Pancreas (tissue), 10 donors: ENCODE measurements at regions not wholly inside any gene's neighbourhood (a gene's known extent, or its start where the extent isn't known, plus 50 kb on each side); places are given as distances from the start of the nearest gene placed in this dataset.

Source experiments
- ATAC-seq, 4 donors: fragments of 200-7000 bp; cut with Tn5 transposase; one replicate each; pipeline versions ENCODE4 v1.8.0 to v1.9.1; 2020; ENCODE audit warnings: mild to moderate bottlenecking in 4 of 4, moderate library complexity in 4 of 4
- DNase-seq, 6 donors: peaks; one replicate each; pipeline ENCODE4 v3.0.0-alpha.2; 2020
- FAIRE-seq: peaks from 2 replicates; lab custom pipeline; 2012; peaks lifted over from hg19 to GRCh38; lab: Jason Lieb, UNC
- H3K27ac ChIP-seq, 4 donors: fragments of 200-600 bp; sonication (generic); 1 replicate in 3 of 4; 2 replicates in 1 of 4; pipeline versions ENCODE4 v1.5.0 to v1.8.0; 2020
- H3K27me3 ChIP-seq, 4 donors: fragments of 200-600 bp; one replicate each; pipeline ENCODE4 v1.8.0; 2021
- H3K36me3 ChIP-seq, 3 donors: fragments of 200-600 bp; sonication (generic) in 1 of 3; one replicate each; pipeline versions ENCODE4 v1.5.0 to v1.8.0; 2020 to 2021
- H3K4me1 ChIP-seq, 3 donors: fragments of 200-600 bp; one replicate each; pipeline ENCODE4 v1.8.0; 2021
- H3K4me3 ChIP-seq, 4 donors: fragments of 200-600 bp; sonication (generic) in 2 of 4; one replicate each; pipeline versions ENCODE4 v1.5.0 to v1.8.0; 2020 to 2021
- H3K9me3 ChIP-seq, 4 donors: fragments of 200-600 bp; one replicate each; pipeline ENCODE4 v1.8.0; 2021
- CTCF ChIP-seq, 4 donors: fragments of 200-600 bp; sonication (generic) in 3 of 4; IDR thresholded peaks; one replicate each; pipeline versions ENCODE4 v1.5.0 to v1.8.0; 2021; ENCODE audit warnings: antibody characterized with exemption in 4 of 4
- WGBS, 2 donors: extraction: QIAGEN DNeasy Blood & Tissue Kit; methylation state at CpG; one replicate each; pipeline ENCODE4 v1.1.7; 2013; 5-methylcytosine and 5-hydroxymethylcytosine counted together
- intact Hi-C, 3 donors: fragments of 100-400 bp; cut with DNase I; formaldehyde crosslinking; loops; one replicate each; pipeline versions ENCODE4 v1.11.1 to v1.14.2; 2022
- donor health status: healthy with polysubstance abuse.
- donor health status: DM: no; HTN: no; CAD: no; lungs with moderate emphysema.
- donor health status: DM: no; HTN: no; CAD: no.
- donor health status: control.
- donor health status: control.
- donor health status: Bipolar disorder and iron deficiency.
- donor health status: DM: yes; HTN: yes; CAD: no.
- donor health status: DM: no; HTN: no; CAD: no.
- donor health status: DM: no; HTN: no; CAD: no.
- donor health status: DM: yes; HTN: yes; CAD: no.

GRCh38 chr21:41681348-41681801 lies 85.5 kb downstream of the RIPK4 start:
- WGBS, 2 donors: 33 to 52% methylated on average over 20 of the region's 20 CpGs
- ATAC-seq (peak in 2 of 4 donors; percentile 5), DNase-seq (peak in 4 of 6 donors; percentile 48 to 61 (median 55)), FAIRE-seq (no peak)
- Histone ChIP-seq H3K27ac (peak overlapping the region; percentile 58 to 99 (median 96)), H3K27me3 (no peaks in the 10 kb centered on the region), H3K4me3 (no peak overlapping the region), H3K36me3 (no peaks in the 10 kb centered on the region), H3K9me3 (no peaks in the 10 kb centered on the region), H3K4me1 (peaks cover 41 to 57% (median 52%) of the 10 kb centered on the region in 3 donors)
- TF ChIP-seq CTCF (IDR thresholded peaks at IDR 0.05): no peak
- intact Hi-C loops: loop anchor here in 1 of 3 donors (10.0 kb wide), 1 partner anchor 73 kb away; no protein-coding TSS in a partner anchor

GRCh38 chr21:41680444-41681347 lies 86.2 kb downstream of the RIPK4 start:
- peaks cover 41 to 52% (median 52%) of the 10 kb centered on the region in 3 donors for H3K4me1 ChIP-seq
- WGBS, 2 donors: 64% methylated on average over 23 of the region's 23 CpGs
- no peaks in the 10 kb centered on the region for H3K27me3 ChIP-seq
- no peak for ATAC-seq
- no peak for FAIRE-seq
- no peak for TF ChIP-seq CTCF (IDR thresholded peaks at IDR 0.05)
- no peaks in the 10 kb centered on the region for H3K36me3 ChIP-seq
- no peaks in the 10 kb centered on the region for H3K9me3 ChIP-seq
- peak overlapping the region; percentile 58 to 99 (median 96) for H3K27ac ChIP-seq
- DNase-seq: peak in 1 of 6 donors; percentile 41
- intact Hi-C loops: loop anchor here in 1 of 3 donors (10.0 kb wide), 1 partner anchor 74 kb away; no protein-coding TSS in a partner anchor
- H3K4me3 ChIP-seq: no peak overlapping the region

GRCh38 chr21:41678924-41679318 lies 87.9 kb downstream of the RIPK4 start:
- H3K4me3 ChIP-seq: no peak overlapping the region

GRCh38 chr21:41678016-41678923 lies 88.6 kb downstream of the RIPK4 start:
- FAIRE-seq: no peak
- H3K4me1 ChIP-seq: peaks cover 37 to 50% (median 39%) of the 10 kb centered on the region in 3 donors

More at GRCh38 chr21:41678924-41679318, 87.9 kb downstream of the RIPK4 start:
- Histone ChIP-seq H3K36me3 (no peaks in the 10 kb centered on the region), H3K9me3 (no peaks in the 10 kb centered on the region), H3K27me3 (no peaks in the 10 kb centered on the region), H3K27ac (peak overlapping the region; percentile 94 to 99 (median 98)), H3K4me1 (peaks cover 38 to 48% (median 41%) of the 10 kb centered on the region in 3 donors)
- 3 to 5% methylated on average over 11 of the region's 11 CpGs for WGBS, 2 donors
- intact Hi-C loops: no loop called here
- no peak for TF ChIP-seq CTCF (IDR thresholded peaks at IDR 0.05)
- ATAC-seq (peak; percentile 85 to 92 (median 90)), FAIRE-seq (peak; percentile 90), DNase-seq (peak; percentile 86 to 99 (median 98))

More at GRCh38 chr21:41678016-41678923, 88.6 kb downstream of the RIPK4 start:
- intact Hi-C loops: no loop called here
- ATAC-seq (peak; percentile 73 to 79 (median 76)), DNase-seq (peak in 5 of 6 donors; percentile 77 to 88 (median 85))
- no peaks in the 10 kb centered on the region for H3K9me3 ChIP-seq
- no peak for TF ChIP-seq CTCF (IDR thresholded peaks at IDR 0.05)
- H3K27me3 ChIP-seq: no peaks in the 10 kb centered on the region
- H3K36me3 ChIP-seq: no peaks in the 10 kb centered on the region
- H3K27ac ChIP-seq: peak overlapping the region; percentile 94 to 99 (median 98)
- WGBS, 2 donors: 8 to 14% methylated on average over 17 of the region's 17 CpGs
- no peak overlapping the region for H3K4me3 ChIP-seq
